ENCODE measurements at regions not wholly inside any gene's neighbourhood (a gene's known extent, or its start where the extent isn't known, plus 50 kb on each side); places are given as distances from the start of the nearest gene placed in this dataset.
"Not testable (repeated sequence)": the region's sequence is repeated elsewhere in the genome, so short reads cannot be mapped to it uniquely, and the experiment has no call there.

- no peak for DNase-seq
Measured at GRCh38 chr5:82748688-82749460, 328.3 kb downstream of the TMEM167A start.

- DNase-seq: no peak
Measured at GRCh38 chr5:82747986-82748385, 329.2 kb downstream of the TMEM167A start.

GRCh38 chr5:82745016-82745415 is 332.2 kb downstream of the TMEM167A start:
- DNase-seq: no peak

GRCh38 chr5:82738681-82739269 is 338.4 kb downstream of the TMEM167A start:
- DNase-seq: no peak

GRCh38 chr5:82735160-82735789 is 341.9 kb downstream of the TMEM167A start:
- no peak for DNase-seq

- DNase-seq: no peak
Measured at GRCh38 chr5:82734347-82734746, 342.8 kb downstream of the TMEM167A start.

GRCh38 chr5:82730913-82731312 is 346.3 kb downstream of the TMEM167A start:
- no peak for DNase-seq

- DNase-seq: no peak
Measured at GRCh38 chr5:82728926-82729702, 348.1 kb downstream of the TMEM167A start.

GRCh38 chr5:82723168-82723567 is 354.0 kb downstream of the TMEM167A start:
- DNase-seq: no peak

- no peak for DNase-seq
Measured at GRCh38 chr5:82721087-82721410, 356.1 kb downstream of the TMEM167A start.

GRCh38 chr5:82720213-82721086 is 356.7 kb downstream of the TMEM167A start:
- DNase-seq: no peak

GRCh38 chr5:82719368-82719767 is 357.8 kb downstream of the TMEM167A start:
- DNase-seq: no peak

- DNase-seq: no peak
Measured at GRCh38 chr5:82717738-82718137, 359.5 kb downstream of the TMEM167A start.

- DNase-seq: not testable (repeated sequence)
Measured at GRCh38 chr5:82714732-82715131, 362.5 kb downstream of the TMEM167A start.

- DNase-seq: no peak
Measured at GRCh38 chr5:82713811-82714210, 363.4 kb downstream of the TMEM167A start.

GRCh38 chr5:82707741-82708140 is 369.5 kb downstream of the TMEM167A start:
- no peak for DNase-seq

- no peak for DNase-seq
Measured at GRCh38 chr5:82704381-82704780, 372.8 kb downstream of the TMEM167A start.

- no peak for DNase-seq
Measured at GRCh38 chr5:82702046-82702445, 375.1 kb downstream of the TMEM167A start.

- no peak for DNase-seq
Measured at GRCh38 chr5:82699737-82700136, 377.5 kb downstream of the TMEM167A start.

- DNase-seq: no peak
Measured at GRCh38 chr5:82698026-82698425, 379.2 kb downstream of the TMEM167A start.

GRCh38 chr5:82694711-82695285 is 382.4 kb downstream of the TMEM167A start:
- no peak for DNase-seq

GRCh38 chr5:82692826-82693225 is 384.4 kb downstream of the TMEM167A start:
- DNase-seq: no peak

All from NCI-H82 (cell line).